Gastrocnemius medialis (tissue), 4 donors: ENCODE measurements at regions not wholly inside any gene's neighbourhood (a gene's known extent, or its start where the extent isn't known, plus 50 kb on each side); places are given as distances from the start of the nearest gene placed in this dataset.
"Not testable (repeated sequence)": the region's sequence is repeated elsewhere in the genome, so short reads cannot be mapped to it uniquely, and the experiment has no call there.

Source experiments
- ATAC-seq, 2 donors: fragments of 150-250 bp; one replicate each; pipeline ENCODE4 v1.9.1; 2016
- DNase-seq, 2 donors: peaks; one replicate each; pipeline ENCODE4 v3.0.0-alpha.2; 2019
- H3K27ac ChIP-seq, 4 donors: fragments of 200-600 bp; sonication (generic); 1 replicate in 1 of 4; 2 replicates in 3 of 4; pipeline ENCODE4 v1.5.1; 2016 to 2018; ENCODE audit warnings: mild to moderate bottlenecking in 2 of 4, moderate library complexity in 1 of 4
- H3K27me3 ChIP-seq, 3 donors: fragments of 200-600 bp; sonication (generic) in 2 of 3; 1 replicate in 1 of 3; 2 replicates in 2 of 3; pipeline versions ENCODE4 v1.5.1 to v1.6.0; 2016 to 2019; ENCODE audit warnings: mild to moderate bottlenecking in 1 of 3, moderate library complexity in 1 of 3
- H3K36me3 ChIP-seq, 2 donors: fragments of 200-600 bp; sonication (generic) in 1 of 2; one replicate each; pipeline ENCODE4 v1.5.1; 2017 to 2018
- H3K4me1 ChIP-seq, 2 donors: fragments of 200-600 bp; sonication (generic) in 1 of 2; one replicate each; pipeline ENCODE4 v1.5.1; 2016 to 2017; ENCODE audit warnings: mild to moderate bottlenecking in 2 of 2
- H3K4me3 ChIP-seq, 4 donors: fragments of 200-600 bp; sonication (generic) in 3 of 4; 1 replicate in 1 of 4; 2 replicates in 3 of 4; pipeline ENCODE4 v1.5.1; 2016 to 2019; ENCODE audit warnings: mild to moderate bottlenecking in 2 of 4
- H3K9me3 ChIP-seq, 3 donors: fragments of 200-600 bp; sonication (generic) in 2 of 3; 1 replicate in 1 of 3; 2 replicates in 2 of 3; pipeline ENCODE4 v1.5.1; 2016 to 2019
- POLR2A ChIP-seq, 2 donors: fragments of 450-650 bp; IDR thresholded peaks; one replicate each; pipeline ENCODE4 v1.6.1; 2017; ENCODE audit warnings: antibody characterized with exemption in 2 of 2, mild to moderate bottlenecking in 2 of 2, moderate library complexity in 2 of 2
- in situ Hi-C, 4 donors: fragments of 200-750 bp; cut with MboI; loops; one replicate each; pipeline versions ENCODE4 v1.15.0 to v1.8.0; 2017; ENCODE audit warnings: low sequenced_read_pairs in 4 of 4
- intact Hi-C: fragments of 100-400 bp; cut with DNase I; formaldehyde crosslinking; loops from one replicate; pipeline ENCODE4 v1.15.1; 2023; ENCODE audit warnings: low total_unique reads
- TF ChIP-seq, protein P1 (sequence below), 5 experiments: fragments of 450-650 bp in 3 of 5; fragments of 200-600 bp in 2 of 5; sonication (generic) in 2 of 5; IDR thresholded peaks in 4 of 5; conservative IDR thresholded peaks in 1 of 5; 1 replicate in 4 of 5; 2 replicates in 1 of 5; pipeline ENCODE4 v1.5.1; 2016 to 2019; ENCODE audit warnings: antibody characterized with exemption in 5 of 5, mild to moderate bottlenecking in 3 of 5, moderate library complexity in 3 of 5

DNA sequence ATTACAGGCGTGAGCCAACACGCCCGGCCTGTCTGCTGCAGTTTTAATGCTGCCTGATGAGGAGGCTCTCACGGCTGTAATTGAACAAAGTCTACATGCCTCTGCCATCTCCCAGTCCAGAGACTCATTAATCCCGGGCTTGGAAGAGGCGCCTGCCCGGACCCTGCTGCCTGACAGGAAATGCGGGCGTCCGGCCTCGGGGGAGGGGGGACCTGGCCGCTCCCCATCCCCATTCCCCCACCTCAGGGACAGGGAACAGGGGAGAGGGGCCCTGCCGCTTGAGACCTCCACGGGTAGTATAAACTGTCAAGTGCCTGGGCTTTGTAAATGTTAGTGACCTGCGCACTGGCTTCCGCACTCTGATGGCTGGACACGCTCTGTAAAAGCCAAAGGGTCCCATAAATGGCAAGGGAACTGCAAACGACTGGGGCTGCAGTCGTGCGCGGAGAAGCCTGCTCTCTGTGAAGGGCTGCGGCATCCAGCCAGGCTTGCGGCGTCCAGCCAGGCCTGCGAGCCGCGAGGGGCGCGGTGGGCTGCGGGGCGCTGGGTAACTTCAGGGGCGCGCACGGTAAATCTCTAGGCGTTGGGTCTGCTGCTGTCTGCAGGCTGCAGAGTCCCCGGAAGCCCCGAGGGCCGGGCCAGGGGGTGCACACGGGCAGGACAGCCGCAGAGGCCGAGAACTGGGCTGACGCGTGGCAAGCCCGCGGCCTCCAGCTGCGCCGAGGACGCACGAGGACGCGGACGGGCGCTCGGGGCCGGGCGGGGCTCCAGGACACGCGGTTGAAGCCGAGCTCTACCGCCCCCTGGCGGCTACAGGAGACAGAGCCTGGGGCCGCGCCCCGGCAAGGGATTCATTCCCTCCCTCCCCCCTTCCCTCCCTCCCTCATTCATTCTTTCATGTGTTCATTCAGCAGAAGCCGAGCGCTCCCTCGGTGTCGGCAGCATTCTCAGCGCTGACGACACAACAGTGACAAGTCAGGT is 78.4 kb downstream of the KCNJ18 start:
- H3K4me1 ChIP-seq, H3K4me3 ChIP-seq, in situ Hi-C loops, H3K9me3 ChIP-seq, intact Hi-C loops, H3K27me3 ChIP-seq, H3K36me3 ChIP-seq, DNase-seq, H3K27ac ChIP-seq: not testable (repeated sequence)
- ATAC-seq: peak; percentile 84 to 93

DNA sequence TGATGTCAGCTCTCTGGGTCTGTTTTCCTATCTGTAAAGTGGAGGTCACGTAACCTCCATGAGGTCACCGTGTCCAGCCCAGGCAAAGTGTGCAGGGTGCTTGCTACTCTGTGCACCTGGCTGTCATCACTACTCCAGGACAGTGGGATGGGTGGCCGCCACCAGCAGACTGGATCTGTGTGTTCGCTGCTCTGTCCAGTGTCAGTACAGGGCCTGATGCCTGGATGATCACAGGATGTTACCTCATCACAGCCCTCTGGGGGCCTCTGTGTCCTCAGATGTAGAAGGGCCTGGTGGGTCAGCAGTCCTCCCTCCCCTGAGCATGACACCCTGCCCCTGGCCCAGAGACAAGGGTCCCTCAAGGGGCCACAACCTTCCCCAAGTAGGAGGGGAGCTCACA is 80.0 kb downstream of the KCNJ18 start:
- intact Hi-C loops (no loop called here), in situ Hi-C loops (no loop called here)
- Histone ChIP-seq H3K36me3 (no peaks in the 10 kb centered on the region), H3K27me3 (no peaks in the 10 kb centered on the region), H3K9me3 (no peaks in the 10 kb centered on the region), H3K4me3 (no peak overlapping the region), H3K27ac (no peak overlapping the region), H3K4me1 (no peaks in the 10 kb centered on the region)
- TF ChIP-seq, protein P1, sequence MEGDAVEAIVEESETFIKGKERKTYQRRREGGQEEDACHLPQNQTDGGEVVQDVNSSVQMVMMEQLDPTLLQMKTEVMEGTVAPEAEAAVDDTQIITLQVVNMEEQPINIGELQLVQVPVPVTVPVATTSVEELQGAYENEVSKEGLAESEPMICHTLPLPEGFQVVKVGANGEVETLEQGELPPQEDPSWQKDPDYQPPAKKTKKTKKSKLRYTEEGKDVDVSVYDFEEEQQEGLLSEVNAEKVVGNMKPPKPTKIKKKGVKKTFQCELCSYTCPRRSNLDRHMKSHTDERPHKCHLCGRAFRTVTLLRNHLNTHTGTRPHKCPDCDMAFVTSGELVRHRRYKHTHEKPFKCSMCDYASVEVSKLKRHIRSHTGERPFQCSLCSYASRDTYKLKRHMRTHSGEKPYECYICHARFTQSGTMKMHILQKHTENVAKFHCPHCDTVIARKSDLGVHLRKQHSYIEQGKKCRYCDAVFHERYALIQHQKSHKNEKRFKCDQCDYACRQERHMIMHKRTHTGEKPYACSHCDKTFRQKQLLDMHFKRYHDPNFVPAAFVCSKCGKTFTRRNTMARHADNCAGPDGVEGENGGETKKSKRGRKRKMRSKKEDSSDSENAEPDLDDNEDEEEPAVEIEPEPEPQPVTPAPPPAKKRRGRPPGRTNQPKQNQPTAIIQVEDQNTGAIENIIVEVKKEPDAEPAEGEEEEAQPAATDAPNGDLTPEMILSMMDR (IDR thresholded peaks at IDR 0.05 in 4 of 5, conservative IDR thresholded peaks at IDR 0.05 in 1 of 5): no peak
- no peak for TF ChIP-seq POLR2A (IDR thresholded peaks at IDR 0.05)
- ATAC-seq (no peak), DNase-seq (no peak)

DNA sequence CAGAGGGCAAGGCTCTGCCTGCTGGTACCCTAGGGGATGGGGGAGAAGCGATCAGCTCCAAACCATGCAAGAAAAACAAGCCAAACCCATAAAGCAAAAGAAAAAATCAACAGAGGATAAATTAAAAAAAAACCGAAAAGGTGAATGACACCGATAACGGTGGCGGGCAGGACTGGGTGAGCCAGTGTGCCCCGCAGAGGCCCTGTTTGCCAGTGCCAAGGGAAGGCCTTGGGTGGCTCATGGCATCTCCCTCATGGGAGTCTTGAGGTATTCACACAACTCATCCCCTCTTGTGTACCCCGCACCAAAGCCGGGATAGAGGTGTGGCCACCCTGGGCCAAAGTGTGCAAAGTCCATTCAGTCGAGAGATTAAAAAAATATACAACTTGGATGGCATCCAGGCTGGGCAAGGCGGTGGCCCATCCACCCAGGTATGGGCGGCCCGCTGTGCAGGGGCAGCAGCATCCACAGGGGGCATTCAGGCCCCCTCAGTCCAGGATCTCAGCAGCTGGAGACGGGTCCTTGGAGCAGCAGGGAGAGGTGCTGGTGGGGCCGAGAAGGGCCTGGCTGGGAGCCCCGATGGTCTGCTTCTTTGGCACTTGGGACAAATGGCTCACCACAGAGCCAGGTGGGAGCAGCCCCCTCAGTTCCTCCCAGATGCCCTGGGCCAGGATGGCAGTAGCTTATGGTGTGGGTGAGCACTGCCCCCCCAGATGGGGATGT is 80.8 kb downstream of the KCNJ18 start:
- H3K27me3 ChIP-seq, H3K36me3 ChIP-seq, H3K27ac ChIP-seq, in situ Hi-C loops, intact Hi-C loops, H3K9me3 ChIP-seq, DNase-seq, ATAC-seq, H3K4me1 ChIP-seq, H3K4me3 ChIP-seq: not testable (repeated sequence)

DNA sequence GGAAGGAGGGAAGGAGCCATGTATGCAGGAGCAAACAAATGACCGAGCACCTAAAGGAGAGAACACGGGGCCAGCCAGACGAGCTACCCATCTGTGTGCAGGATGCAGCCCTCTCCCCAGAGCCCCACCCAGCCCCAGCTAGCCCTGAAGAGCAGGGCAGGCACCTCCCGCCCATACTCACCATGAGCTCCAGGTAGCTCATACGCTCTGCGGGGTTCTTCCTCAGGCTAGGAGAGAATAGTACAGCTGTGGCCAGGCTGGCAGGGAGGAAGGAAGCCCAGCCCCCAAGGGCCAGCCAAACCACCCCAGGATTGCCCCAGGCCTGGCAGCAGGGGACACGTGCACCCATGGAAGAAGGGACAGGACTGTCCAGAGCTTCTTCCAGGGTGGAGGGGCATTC is 81.9 kb downstream of the KCNJ18 start:
- H3K36me3 ChIP-seq: no peaks in the 10 kb centered on the region
- TF ChIP-seq, protein P1 (IDR thresholded peaks at IDR 0.05 in 4 of 5, conservative IDR thresholded peaks at IDR 0.05 in 1 of 5): no peak
- no peak for TF ChIP-seq POLR2A (IDR thresholded peaks at IDR 0.05)
- no peaks in the 10 kb centered on the region for H3K9me3 ChIP-seq
- no peaks in the 10 kb centered on the region for H3K4me1 ChIP-seq
- H3K27me3 ChIP-seq: no peaks in the 10 kb centered on the region
- no peak for ATAC-seq
- H3K27ac ChIP-seq: no peak overlapping the region
- DNase-seq: no peak
- in situ Hi-C loops: no loop called here
- intact Hi-C loops: no loop called here
- H3K4me3 ChIP-seq: no peak overlapping the region

DNA sequence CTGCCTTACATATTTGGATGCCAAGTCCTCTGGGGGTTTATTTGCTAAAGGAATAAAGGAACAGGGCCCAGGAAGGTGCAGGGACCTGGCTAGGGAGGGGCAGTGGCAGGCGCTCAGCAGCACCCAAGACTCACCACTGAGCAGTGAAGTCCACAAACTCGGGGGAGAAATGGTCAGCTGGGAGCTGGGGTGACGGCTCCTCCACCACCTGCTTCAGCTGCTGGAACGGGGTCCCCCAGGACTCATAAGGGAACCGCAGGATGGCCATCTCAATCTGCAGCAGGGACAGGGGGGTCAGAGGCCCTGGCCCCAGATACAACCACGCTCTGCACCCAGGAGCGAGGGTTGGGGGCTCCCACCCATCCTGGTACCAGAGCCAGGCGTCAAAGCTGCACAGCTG is 83.2 kb downstream of the KCNJ18 start:
- DNase-seq, H3K4me1 ChIP-seq, H3K27ac ChIP-seq, in situ Hi-C loops, H3K9me3 ChIP-seq, H3K36me3 ChIP-seq, ATAC-seq, H3K4me3 ChIP-seq, H3K27me3 ChIP-seq, intact Hi-C loops: not testable (repeated sequence)

DNA sequence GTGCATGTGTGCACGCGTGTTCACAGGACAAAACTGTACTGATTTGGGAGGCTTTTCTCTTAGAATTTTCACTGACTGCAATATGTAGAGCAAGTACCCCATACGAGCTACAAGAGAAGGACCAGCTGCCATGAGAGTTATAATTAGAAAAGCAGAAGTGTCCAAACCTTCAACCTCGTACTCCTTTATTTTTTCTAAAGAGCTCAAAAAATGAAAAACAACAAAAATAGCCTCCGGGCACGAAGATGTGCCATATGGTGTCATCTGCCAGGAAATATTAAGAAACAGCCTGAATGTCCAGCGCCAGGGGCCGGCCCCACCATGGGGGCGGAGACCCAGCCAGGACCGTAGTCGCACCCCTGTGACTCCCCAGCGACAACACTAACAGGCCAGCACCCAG is 84.6 kb downstream of the KCNJ18 start:
- H3K27me3 ChIP-seq, H3K27ac ChIP-seq, H3K9me3 ChIP-seq, in situ Hi-C loops, intact Hi-C loops, H3K4me1 ChIP-seq, H3K4me3 ChIP-seq, DNase-seq, ATAC-seq, H3K36me3 ChIP-seq: not testable (repeated sequence)

DNA sequence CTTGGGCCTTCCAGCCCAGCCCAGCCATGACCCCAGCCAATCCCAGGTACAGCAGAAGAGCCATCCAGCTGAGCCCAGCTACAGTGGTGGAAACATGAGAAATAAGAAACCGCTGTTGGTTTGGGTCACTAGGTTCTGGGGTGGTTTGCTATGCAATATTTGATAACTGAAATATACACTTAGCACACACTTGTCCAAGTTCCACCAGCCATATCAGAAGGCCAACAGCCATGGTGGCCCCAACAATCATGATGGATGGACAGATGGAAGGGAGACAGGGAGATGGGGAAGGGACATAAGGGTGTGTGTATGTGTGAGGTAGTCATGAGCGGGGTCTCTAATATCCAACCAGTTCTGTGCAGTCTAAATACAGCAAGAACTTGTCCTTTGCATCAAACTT is 86.5 kb downstream of the KCNJ18 start:
- H3K9me3 ChIP-seq, in situ Hi-C loops, intact Hi-C loops, ATAC-seq, H3K4me1 ChIP-seq, H3K27me3 ChIP-seq, H3K36me3 ChIP-seq, H3K27ac ChIP-seq, H3K4me3 ChIP-seq, DNase-seq: not testable (repeated sequence)

DNA sequence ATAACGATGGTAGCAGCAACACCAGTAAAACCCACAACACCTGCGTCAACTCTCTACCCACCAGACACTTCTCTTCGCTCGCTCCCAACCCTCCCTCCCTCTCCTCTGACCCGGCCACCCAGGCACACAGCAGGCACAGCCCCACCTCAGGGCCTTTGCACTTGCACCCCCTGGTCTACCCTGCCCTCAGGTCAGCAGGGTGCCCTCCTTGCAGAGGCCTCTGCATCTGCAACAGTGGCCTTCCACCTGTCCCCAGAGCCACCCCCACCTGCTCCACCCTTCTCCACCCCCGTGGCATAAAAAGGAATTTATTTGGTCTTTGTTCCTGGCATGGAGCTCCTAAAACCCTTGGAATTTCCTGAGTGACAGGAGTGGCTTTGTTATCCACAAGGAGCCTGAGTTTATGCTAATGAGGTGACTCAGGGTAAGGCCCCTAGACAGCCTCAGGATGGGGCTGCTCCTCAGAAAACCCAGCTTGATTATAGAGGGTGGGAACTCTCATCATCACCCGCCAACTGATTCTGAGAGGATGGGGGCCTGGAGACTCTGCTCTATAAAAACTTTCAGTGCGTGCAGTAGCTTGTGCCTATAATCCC is 88.1 kb downstream of the KCNJ18 start:
- intact Hi-C loops, H3K4me3 ChIP-seq, H3K27me3 ChIP-seq, H3K9me3 ChIP-seq, DNase-seq, in situ Hi-C loops, H3K36me3 ChIP-seq, ATAC-seq, H3K27ac ChIP-seq, H3K4me1 ChIP-seq: not testable (repeated sequence)

DNA sequence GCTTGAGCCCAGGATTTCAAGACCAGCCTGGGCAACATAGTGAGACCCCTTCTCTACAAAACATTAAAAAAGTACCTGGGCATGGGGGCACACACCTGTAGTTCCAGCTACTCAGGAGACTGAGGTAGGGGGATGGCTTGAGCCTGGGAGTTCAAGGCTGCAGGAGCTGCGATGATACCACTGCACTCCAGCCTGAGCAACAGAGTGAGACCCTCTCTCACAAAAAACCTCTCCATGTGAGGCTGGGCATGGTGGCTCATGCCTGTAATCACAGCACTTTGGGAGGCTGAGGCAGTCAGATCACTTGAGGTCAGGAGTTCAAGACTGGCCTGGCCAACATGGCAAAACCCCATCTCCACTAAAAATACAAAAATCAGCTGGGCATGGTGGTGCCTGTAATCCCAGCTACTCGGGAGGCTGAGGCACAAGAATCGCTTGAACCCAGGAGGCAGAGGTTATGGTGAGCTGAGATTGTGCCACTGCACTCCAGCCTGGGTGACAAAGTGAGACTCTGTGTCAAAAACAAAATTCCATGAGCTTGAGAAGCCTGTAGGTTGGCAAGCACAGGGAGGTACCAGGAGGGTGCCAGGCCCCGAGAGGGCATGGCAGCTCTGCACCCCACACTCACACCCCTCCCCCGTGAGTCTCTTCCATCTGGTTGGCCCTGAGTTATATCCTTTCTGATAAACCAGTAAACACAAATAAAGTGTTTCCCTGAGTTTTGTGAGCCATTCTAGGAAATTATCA is 88.8 kb downstream of the KCNJ18 start:
- H3K4me3 ChIP-seq, H3K9me3 ChIP-seq, H3K27me3 ChIP-seq, DNase-seq, intact Hi-C loops, H3K36me3 ChIP-seq, in situ Hi-C loops, ATAC-seq, H3K4me1 ChIP-seq, H3K27ac ChIP-seq: not testable (repeated sequence)
